Fibroblast of lung (primary cell): ENCODE measurements at regions not wholly inside any gene's neighbourhood (a gene's known extent, or its start where the extent isn't known, plus 50 kb on each side); places are given as distances from the start of the nearest gene placed in this dataset.
"Not testable (repeated sequence)": the region's sequence is repeated elsewhere in the genome, so short reads cannot be mapped to it uniquely, and the experiment has no call there.

Experiments
- DNase-seq, 2 donors: peaks; one replicate each; pipeline versions ENCODE4 v3.0.0 to v3.0.0-alpha.2; 2010; ENCODE audit warnings: low read depth in 2 of 2
- H2AFZ ChIP-seq: 2 replicates; pipeline ENCODE4 v1.5.1; 2012; ENCODE audit warnings: low read length, control low read depth, inconsistent platforms
- H3K27ac ChIP-seq: 2 replicates; pipeline ENCODE4 v1.5.1; 2011; ENCODE audit warnings: low read length, control low read depth; ENCODE audit not compliant: insufficient read depth
- H3K27me3 ChIP-seq: 2 replicates; pipeline ENCODE4 v1.5.1; 2011; ENCODE audit warnings: mild to moderate bottlenecking, low read length; ENCODE audit not compliant: control insufficient read depth, insufficient read depth
- H3K36me3 ChIP-seq: 2 replicates; pipeline ENCODE4 v1.5.1; 2011; ENCODE audit warnings: low read length; ENCODE audit not compliant: control insufficient read depth, insufficient read depth
- H3K4me1 ChIP-seq: 2 replicates; pipeline ENCODE4 v1.5.1; 2011; ENCODE audit warnings: low read length; ENCODE audit not compliant: control insufficient read depth, insufficient read depth; ENCODE audit errors: extremely low read depth
- H3K4me2 ChIP-seq: 2 replicates; pipeline ENCODE4 v1.5.1; 2011; ENCODE audit warnings: low read length, control low read depth; ENCODE audit not compliant: insufficient read depth; ENCODE audit errors: extremely low read depth
- H3K4me3 ChIP-seq, 4 experiments: fragments of 200-600 bp in 1 of 4; sonication (generic) in 1 of 4; replicated peaks in 1 of 4; 2 replicates each; pipeline ENCODE4 v1.5.1; 2011 to 2016; ENCODE audit warnings: low read length in 4 of 4, low read depth in 3 of 4, mild to moderate bottlenecking in 3 of 4, control low read depth in 2 of 4, inconsistent platforms in 1 of 4, mixed read lengths in 1 of 4; ENCODE audit not compliant: insufficient read depth in 1 of 4; ENCODE audit errors: control extremely low read depth in 1 of 4
- H3K79me2 ChIP-seq: 2 replicates; pipeline ENCODE4 v1.5.1; 2012; ENCODE audit warnings: mild to moderate bottlenecking, low read length, inconsistent platforms; ENCODE audit not compliant: control insufficient read depth, insufficient read depth
- H3K9ac ChIP-seq: 2 replicates; pipeline ENCODE4 v1.5.1; 2011; ENCODE audit warnings: mild to moderate bottlenecking, low read length, control low read depth; ENCODE audit not compliant: insufficient read depth
- H3K9me3 ChIP-seq: 2 replicates; pipeline ENCODE4 v1.5.1; 2012; ENCODE audit warnings: low read depth, low read length; ENCODE audit not compliant: control insufficient read depth, insufficient read depth
- H4K20me1 ChIP-seq: 2 replicates; pipeline ENCODE4 v1.5.1; 2011; ENCODE audit warnings: low read length; ENCODE audit not compliant: control insufficient read depth, insufficient read depth; ENCODE audit errors: extremely low read depth
- CTCF ChIP-seq, 2 donors: IDR thresholded peaks in 1 of 2; conservative IDR thresholded peaks in 1 of 2; 1 replicate in 1 of 2; 2 replicates in 1 of 2; pipeline ENCODE4 v1.5.1; 2011 to 2012; ENCODE audit warnings: low read length in 2 of 2, control low read depth in 1 of 2, inconsistent platforms in 1 of 2, low read depth in 1 of 2, mild to moderate bottlenecking in 1 of 2
- EZH2 ChIP-seq: IDR thresholded peaks from 2 replicates; pipeline ENCODE4 v1.5.1; 2012; ENCODE audit warnings: low read length, control low read depth, mild to moderate bottlenecking; ENCODE audit errors: missing control alignments

DNA sequence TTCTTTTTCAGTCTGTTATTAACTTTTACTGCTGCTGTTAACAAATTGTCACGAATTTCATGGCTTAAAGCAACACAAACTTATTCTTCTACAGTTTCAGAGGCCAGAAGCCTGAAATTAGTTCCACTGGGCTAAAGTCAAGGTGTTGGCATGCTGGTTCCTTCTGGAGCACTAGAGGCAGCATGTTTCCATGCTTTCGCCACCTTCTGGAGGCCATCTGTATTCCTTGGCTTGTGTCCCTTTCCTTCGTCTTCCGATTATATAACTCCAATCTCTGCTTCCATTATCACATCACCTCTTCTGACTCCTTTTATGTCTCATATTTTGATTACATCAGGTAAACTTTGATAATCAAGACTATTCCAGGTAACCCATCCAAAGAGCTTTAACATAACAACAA lies 1742.1 kb downstream of the BRINP3 start:
- Histone ChIP-seq H3K4me2 (no peak overlapping the region), H3K9me3 (no peaks in the 10 kb centered on the region), H3K4me1 (no peaks in the 10 kb centered on the region), H4K20me1 (peaks cover 2% of the 10 kb centered on the region), H3K27ac (no peak overlapping the region), H2AFZ (no peak overlapping the region), H3K9ac (no peak overlapping the region), H3K4me3 (no peak overlapping the region), H3K27me3 (no peaks in the 10 kb centered on the region), H3K79me2 (no peaks in the 10 kb centered on the region), H3K36me3 (no peaks in the 10 kb centered on the region)
- no peak for DNase-seq
- no peak for TF ChIP-seq EZH2
- TF ChIP-seq CTCF (conservative IDR thresholded peaks at IDR 0.05 in 1 of 2, IDR thresholded peaks at IDR 0.05 in 1 of 2; ENCODE audit: low read depth in 1 of 2, low read length in 2 of 2) = no peak

DNA sequence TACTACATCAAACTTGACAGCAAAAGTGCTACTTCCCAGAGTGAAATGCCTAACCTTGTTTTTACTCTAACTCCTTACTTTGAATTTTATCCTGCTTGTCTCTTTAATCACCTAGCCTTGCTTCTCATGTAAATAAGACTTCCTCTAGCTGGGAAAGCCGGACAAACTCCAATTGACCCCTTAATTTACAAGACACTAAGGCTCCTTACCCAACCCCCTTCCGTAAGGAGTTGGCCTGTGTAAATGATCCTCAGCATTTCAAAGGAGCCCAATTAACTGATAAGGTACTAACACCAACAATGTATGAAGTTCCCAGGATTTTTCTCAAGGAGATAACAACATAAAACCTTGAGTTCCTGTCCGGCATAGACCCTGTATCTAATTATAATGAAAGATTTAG lies 1728.4 kb downstream of the BRINP3 start:
- H2AFZ ChIP-seq, H3K27me3 ChIP-seq, H4K20me1 ChIP-seq, DNase-seq, H3K4me3 ChIP-seq, H3K9ac ChIP-seq, H3K9me3 ChIP-seq, H3K4me2 ChIP-seq, H3K4me1 ChIP-seq, H3K27ac ChIP-seq, H3K79me2 ChIP-seq, H3K36me3 ChIP-seq: not testable (repeated sequence)

GRCh38 chr1:188752027-188752426 lies 1725.6 kb downstream of the BRINP3 start:
- not testable (repeated sequence) for H4K20me1 ChIP-seq, H3K9ac ChIP-seq, H3K4me3 ChIP-seq, H3K4me2 ChIP-seq, DNase-seq, H3K27me3 ChIP-seq, H3K4me1 ChIP-seq, H3K79me2 ChIP-seq, H3K36me3 ChIP-seq, H2AFZ ChIP-seq, H3K9me3 ChIP-seq, H3K27ac ChIP-seq

GRCh38 chr1:188757747-188758146 lies 1719.9 kb downstream of the BRINP3 start:
- H3K9ac ChIP-seq, H3K36me3 ChIP-seq, H3K27me3 ChIP-seq, DNase-seq, H4K20me1 ChIP-seq, H3K79me2 ChIP-seq, H3K27ac ChIP-seq, H3K4me1 ChIP-seq, H2AFZ ChIP-seq, H3K9me3 ChIP-seq, H3K4me2 ChIP-seq, H3K4me3 ChIP-seq: not testable (repeated sequence)
